ENCODE measurements at regions not wholly inside any gene's neighbourhood (a gene's known extent, or its start where the extent isn't known, plus 50 kb on each side); places are given as distances from the start of the nearest gene placed in this dataset.
"Not testable (repeated sequence)": the region's sequence is repeated elsewhere in the genome, so short reads cannot be mapped to it uniquely, and the experiment has no call there.

GRCh38 chr2:87454421-87454820 is 293.5 kb upstream of the PLGLB2 start:
- TF ChIP-seq CTCF (IDR thresholded peaks at IDR 0.05; ENCODE audit: low read depth, low read length); POLR2A (IDR thresholded peaks at IDR 0.05; ENCODE audit: extremely low read depth, insufficient read length); MYC (IDR thresholded peaks at IDR 0.05; ENCODE audit: low read depth, low read length): not testable (repeated sequence)
- TF ChIP-seq, protein P1, sequence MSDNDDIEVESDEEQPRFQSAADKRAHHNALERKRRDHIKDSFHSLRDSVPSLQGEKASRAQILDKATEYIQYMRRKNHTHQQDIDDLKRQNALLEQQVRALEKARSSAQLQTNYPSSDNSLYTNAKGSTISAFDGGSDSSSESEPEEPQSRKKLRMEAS (IDR thresholded peaks at IDR 0.05; ENCODE audit: low read depth, low read length): not testable (repeated sequence)
